IMR-90 (cell line): ENCODE measurements at regions not wholly inside any gene's neighbourhood (a gene's known extent, or its start where the extent isn't known, plus 50 kb on each side); places are given as distances from the start of the nearest gene placed in this dataset.

Experiments used
- ATAC-seq: fragments of 200-7000 bp; cut with Tn5 transposase; 2 replicates; pipeline ENCODE4 v1.9.1; 2020; ENCODE audit warnings: low read depth, mild to moderate bottlenecking, moderate library complexity
- BruUV-seq: library from RNA; stranded (reverse); fragments of 400-500 nt; replicated peaks from 2 replicates; lab custom pipeline; 2021; lab: Mats Ljungman, UMichigan
- CTCF ChIA-PET: fragments of 300-600 bp; formaldehyde crosslinking; extraction: SDS; loops from one replicate; lab custom pipeline; 2021; ENCODE audit warnings: antibody characterized with exemption; lab: Yijun Ruan, JAX
- POLR2A ChIA-PET: fragments of 300-600 bp; sonication (Branson Sonifier 250); formaldehyde crosslinking; loops from one replicate; lab custom pipeline; 2022; ENCODE audit warnings: antibody characterized with exemption; ENCODE audit not compliant: unreplicated experiment; lab: Charles Lee
- DNase-seq: peaks from one replicate; pipeline ENCODE4 v3.0.0; 2013
- H2AFZ ChIP-seq: replicated peaks from 2 replicates; pipeline ENCODE3; 2013; ENCODE audit warnings: low read length, mild to moderate bottlenecking; ENCODE audit not compliant: poor library complexity
- H2AK5ac ChIP-seq: 2 replicates; pipeline ENCODE4 v1.6.1; 2013; ENCODE audit warnings: low read depth, low read length, inconsistent platforms
- H2AK9ac ChIP-seq: replicated peaks from 2 replicates; pipeline ENCODE3; 2013; ENCODE audit warnings: mild to moderate bottlenecking, low read depth, low read length, moderate library complexity; ENCODE audit not compliant: poor library complexity
- H2BK120ac ChIP-seq: 2 replicates; pipeline ENCODE4 v1.6.1; 2013; ENCODE audit warnings: low read depth, low read length, inconsistent platforms
- H2BK15ac ChIP-seq: 3 replicates; pipeline ENCODE4 v1.6.1; 2013; ENCODE audit warnings: low read depth, low read length, inconsistent platforms
- H2BK20ac ChIP-seq: 2 replicates; pipeline ENCODE4 v1.6.1; 2013; ENCODE audit warnings: low read depth, mild to moderate bottlenecking, inconsistent platforms, low read length, moderate library complexity
- H2BK5ac ChIP-seq: 2 replicates; pipeline ENCODE4 v1.6.1; 2013; ENCODE audit warnings: mild to moderate bottlenecking, low read depth, low read length, inconsistent platforms; ENCODE audit not compliant: poor library complexity, severe bottlenecking
- H3K14ac ChIP-seq: replicated peaks from 2 replicates; pipeline ENCODE4 v1.6.1; 2013; ENCODE audit warnings: low read depth, low read length, inconsistent platforms
- H3K18ac ChIP-seq: 2 replicates; pipeline ENCODE4 v1.6.1; 2013; ENCODE audit warnings: low read depth, low read length, control low read depth
- H3K23ac ChIP-seq: 2 replicates; pipeline ENCODE4 v1.6.1; 2013; ENCODE audit warnings: low read depth, low read length, inconsistent platforms
- H3K27ac ChIP-seq: 2 replicates; pipeline ENCODE4 v1.5.1; 2013; ENCODE audit warnings: mild to moderate bottlenecking, control low read depth, low read length; ENCODE audit not compliant: insufficient read depth
- H3K27me3 ChIP-seq: 2 replicates; pipeline ENCODE4 v1.6.1; 2013; ENCODE audit warnings: low read length; ENCODE audit not compliant: control insufficient read depth, insufficient read depth
- H3K36me3 ChIP-seq: 2 replicates; pipeline ENCODE4 v1.6.1; 2013; ENCODE audit warnings: low read length, mixed read lengths; ENCODE audit not compliant: control insufficient read depth, insufficient read depth
- H3K4ac ChIP-seq: 2 replicates; pipeline ENCODE4 v1.6.1; 2013; ENCODE audit warnings: low read depth, low read length, inconsistent platforms
- H3K4me1 ChIP-seq: 2 replicates; pipeline ENCODE4 v1.6.1; 2013; ENCODE audit warnings: low read length, mixed read lengths; ENCODE audit not compliant: control insufficient read depth, insufficient read depth
- H3K4me2 ChIP-seq: 2 replicates; pipeline ENCODE4 v1.6.1; 2013; ENCODE audit warnings: low read depth, mild to moderate bottlenecking, control low read depth, low read length, moderate library complexity
- H3K4me3 ChIP-seq: 2 replicates; pipeline ENCODE4 v1.5.1; 2013; ENCODE audit warnings: low read depth, mild to moderate bottlenecking, control low read depth, low read length, moderate library complexity; ENCODE audit not compliant: insufficient read depth
- H3K56ac ChIP-seq: 2 replicates; pipeline ENCODE4 v1.6.1; 2013; ENCODE audit warnings: low read length, inconsistent platforms; ENCODE audit not compliant: insufficient read depth; ENCODE audit errors: extremely low read depth
- H3K79me1 ChIP-seq, 2 experiments: 2 replicates each; pipeline ENCODE4 v1.6.1; 2013; ENCODE audit warnings: low read length in 2 of 2, inconsistent platforms in 1 of 2, low read depth in 1 of 2
- H3K9ac ChIP-seq: 2 replicates; pipeline ENCODE4 v1.6.1; 2013; ENCODE audit warnings: low read depth, low read length, control low read depth
- H3K9me1 ChIP-seq: 2 replicates; pipeline ENCODE4 v1.6.1; 2013; ENCODE audit warnings: low read length, inconsistent platforms; ENCODE audit not compliant: insufficient read depth
- H3K9me3 ChIP-seq: 2 replicates; pipeline ENCODE4 v1.6.1; 2013; ENCODE audit warnings: low read length; ENCODE audit not compliant: control insufficient read depth, insufficient read depth
- H4K20me1 ChIP-seq: 2 replicates; pipeline ENCODE4 v1.6.1; 2013; ENCODE audit warnings: low read length, inconsistent platforms; ENCODE audit not compliant: insufficient read depth
- H4K5ac ChIP-seq: 2 replicates; pipeline ENCODE4 v1.6.1; 2013; ENCODE audit warnings: mild to moderate bottlenecking, low read depth, low read length, control low read depth
- H4K8ac ChIP-seq, 2 experiments: 2 replicates each; pipeline ENCODE4 v1.6.1; 2013; ENCODE audit warnings: low read depth in 2 of 2, low read length in 2 of 2, control low read depth in 1 of 2, inconsistent platforms in 1 of 2
- H4K91ac ChIP-seq: 2 replicates; pipeline ENCODE4 v1.6.1; 2013; ENCODE audit warnings: low read depth, low read length, inconsistent platforms; ENCODE audit not compliant: insufficient read depth
- BHLHE40 ChIP-seq: fragments of 150-350 bp; IDR thresholded peaks from 2 replicates; pipeline ENCODE4 v1.6.1; 2016; ENCODE audit warnings: mild to moderate bottlenecking, low read depth, low read length
- CHD1 ChIP-seq: IDR thresholded peaks from 2 replicates; pipeline ENCODE4 v1.6.1; 2012; ENCODE audit warnings: low read depth, low read length, improper control_type of control experiment
- FOS ChIP-seq: fragments of 150-350 bp; IDR thresholded peaks from 2 replicates; pipeline ENCODE4 v1.6.1; 2016; ENCODE audit warnings: low read depth, low read length
- MAFK ChIP-seq: IDR thresholded peaks from 2 replicates; pipeline ENCODE4 v1.6.1; 2012; ENCODE audit warnings: low read depth, low read length, improper control_type of control experiment
- MAZ ChIP-seq: IDR thresholded peaks from 2 replicates; pipeline ENCODE4 v1.6.1; 2012; ENCODE audit warnings: low read depth, mild to moderate bottlenecking, low read length, improper control_type of control experiment, moderate library complexity, borderline replicate concordance
- MXI1 ChIP-seq: IDR thresholded peaks from 2 replicates; pipeline ENCODE4 v1.6.1; 2012; ENCODE audit warnings: low read depth, mild to moderate bottlenecking, low read length, moderate library complexity, borderline replicate concordance
- NFE2L2 ChIP-seq: fragments of 150-350 bp; IDR thresholded peaks from 2 replicates; pipeline ENCODE4 v1.6.1; 2016; ENCODE audit warnings: low read depth, mild to moderate bottlenecking, low read length
- WGBS, 2 experiments: methylation state at CpG; one replicate each; pipeline versions ENCODE4 v1.1.5 to v1.1.7; 2013; ENCODE audit warnings: missing lambda C conversion rate in 2 of 2; ENCODE audit not compliant: insufficient read length in 1 of 2; ENCODE audit errors: extremely low coverage in 2 of 2; 5-methylcytosine and 5-hydroxymethylcytosine counted together
- dilution Hi-C: fragments of 300-500 bp; cut with HindIII; formaldehyde crosslinking; loops from one replicate; pipeline ENCODE4 v1.14.3; 2018; ENCODE audit warnings: low sequenced_read_pairs; ENCODE audit not compliant: unreplicated experiment
- in situ Hi-C: fragments of 300-500 bp; cut with MboI; formaldehyde crosslinking; loops from 3 replicates; pipeline ENCODE4 v1.14.3; 2019; ENCODE audit warnings: low sequenced_read_pairs, inconsistent platforms, mixed read lengths
- intact Hi-C: fragments of 100-400 bp; cut with micrococcal nuclease; formaldehyde crosslinking; loops from 2 replicates; pipeline ENCODE4 v1.10.0; 2022
- TF ChIP-seq, protein P1 (sequence below): fragments of 150-350 bp; IDR thresholded peaks from 2 replicates; pipeline ENCODE4 v1.6.1; 2016; ENCODE audit warnings: low read depth, mild to moderate bottlenecking, low read length, moderate library complexity, borderline replicate concordance
- TF ChIP-seq, protein P2 (sequence below): conservative IDR thresholded peaks from 2 replicates; pipeline ENCODE4 v1.5.1; 2012; ENCODE audit warnings: mild to moderate bottlenecking, low read depth, low read length, improper control_type of control experiment
- TF ChIP-seq, protein P3 (sequence below): fragments of 150-350 bp; IDR thresholded peaks from 2 replicates; pipeline ENCODE4 v1.6.1; 2017; ENCODE audit warnings: mild to moderate bottlenecking, antibody characterized with exemption, low read length, low read depth

DNA sequence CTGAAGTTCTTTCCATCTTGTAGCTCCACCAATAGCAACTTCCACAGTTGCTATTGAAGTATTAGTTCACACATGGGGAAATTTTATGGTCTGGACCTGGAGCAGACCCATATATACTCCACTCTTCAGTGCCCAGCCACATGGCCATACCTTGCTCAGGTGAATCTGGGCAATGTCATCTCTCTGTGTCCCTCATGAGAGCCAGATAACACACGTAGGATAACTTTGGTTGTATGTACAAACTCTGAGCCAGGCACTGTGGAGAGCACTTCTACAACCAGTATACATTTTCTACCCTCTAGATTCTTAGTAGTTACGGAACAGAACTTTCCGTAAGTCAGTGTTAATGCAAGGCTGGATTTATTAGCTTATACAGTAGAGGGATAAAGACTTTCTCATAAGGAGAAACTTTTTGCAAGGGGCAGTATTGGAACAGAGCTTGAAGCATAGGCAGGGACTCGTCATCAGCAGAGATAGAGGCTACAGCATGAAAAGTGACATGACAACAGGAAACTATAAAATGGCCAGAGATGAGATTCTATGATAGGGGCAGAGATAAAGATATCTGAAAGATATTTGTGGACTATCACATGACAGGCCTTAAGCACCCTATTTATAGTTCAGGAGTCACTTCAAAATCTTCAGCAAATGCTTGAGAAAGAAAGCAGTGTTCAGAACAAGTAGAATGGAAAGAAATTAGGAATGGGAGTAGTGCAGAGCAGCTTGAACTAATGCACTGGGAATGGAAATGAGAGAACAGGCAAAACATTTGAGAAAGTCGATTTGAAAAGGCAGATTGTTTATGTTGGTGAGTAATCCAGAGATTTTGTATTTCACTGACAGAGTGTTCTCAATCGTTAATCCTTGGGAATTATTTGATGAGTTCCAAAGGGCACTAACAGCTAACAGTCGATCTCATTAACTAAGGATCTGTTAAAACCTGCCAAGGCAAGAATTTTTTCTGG is 481.8 kb downstream of the USP25 start:
- CTCF ChIA-PET: no interaction called here
- Histone ChIP-seq H3K4ac (no peak overlapping the region), H3K9me3 (no peaks in the 10 kb centered on the region), H2BK20ac (no peak overlapping the region), H3K56ac (no peak overlapping the region), H2BK15ac (no peak overlapping the region), H2AFZ (no peak overlapping the region), H3K9me1 (no peaks in the 10 kb centered on the region), H3K79me1 (no peaks in the 10 kb centered on the region), H3K27ac (no peak overlapping the region), H4K8ac (no peak overlapping the region), H3K4me1 (no peaks in the 10 kb centered on the region), H3K4me2 (no peak overlapping the region), H2AK5ac (no peak overlapping the region), H3K27me3 (no peaks in the 10 kb centered on the region), H4K5ac (no peak overlapping the region), H2BK120ac (no peak overlapping the region), H3K18ac (no peak overlapping the region), H3K4me3 (no peak overlapping the region), H3K9ac (no peak overlapping the region), H4K20me1 (no peaks in the 10 kb centered on the region), H2BK5ac (no peak overlapping the region), H3K23ac (no peak overlapping the region), H3K36me3 (no peaks in the 10 kb centered on the region), H3K14ac (no peak overlapping the region), H4K91ac (no peak overlapping the region), H2AK9ac (no peak overlapping the region)
- DNase-seq: peak; percentile 1
- intact Hi-C loops: no loop called here
- in situ Hi-C loops: no loop called here
- no peak; the same call in 1 of the 2 replicates for ATAC-seq
- dilution Hi-C loops: no loop called here
- no TSS peak for BruUV-seq
- POLR2A ChIA-PET: no interaction called here
- TF ChIP-seq MAFK: no peak
- TF ChIP-seq NFE2L2: no peak
- TF ChIP-seq, protein P1, sequence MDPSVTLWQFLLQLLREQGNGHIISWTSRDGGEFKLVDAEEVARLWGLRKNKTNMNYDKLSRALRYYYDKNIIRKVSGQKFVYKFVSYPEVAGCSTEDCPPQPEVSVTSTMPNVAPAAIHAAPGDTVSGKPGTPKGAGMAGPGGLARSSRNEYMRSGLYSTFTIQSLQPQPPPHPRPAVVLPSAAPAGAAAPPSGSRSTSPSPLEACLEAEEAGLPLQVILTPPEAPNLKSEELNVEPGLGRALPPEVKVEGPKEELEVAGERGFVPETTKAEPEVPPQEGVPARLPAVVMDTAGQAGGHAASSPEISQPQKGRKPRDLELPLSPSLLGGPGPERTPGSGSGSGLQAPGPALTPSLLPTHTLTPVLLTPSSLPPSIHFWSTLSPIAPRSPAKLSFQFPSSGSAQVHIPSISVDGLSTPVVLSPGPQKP: no peak
- TF ChIP-seq MXI1: no peak
- TF ChIP-seq MAZ: no peak
- TF ChIP-seq BHLHE40: no peak
- TF ChIP-seq, protein P2, sequence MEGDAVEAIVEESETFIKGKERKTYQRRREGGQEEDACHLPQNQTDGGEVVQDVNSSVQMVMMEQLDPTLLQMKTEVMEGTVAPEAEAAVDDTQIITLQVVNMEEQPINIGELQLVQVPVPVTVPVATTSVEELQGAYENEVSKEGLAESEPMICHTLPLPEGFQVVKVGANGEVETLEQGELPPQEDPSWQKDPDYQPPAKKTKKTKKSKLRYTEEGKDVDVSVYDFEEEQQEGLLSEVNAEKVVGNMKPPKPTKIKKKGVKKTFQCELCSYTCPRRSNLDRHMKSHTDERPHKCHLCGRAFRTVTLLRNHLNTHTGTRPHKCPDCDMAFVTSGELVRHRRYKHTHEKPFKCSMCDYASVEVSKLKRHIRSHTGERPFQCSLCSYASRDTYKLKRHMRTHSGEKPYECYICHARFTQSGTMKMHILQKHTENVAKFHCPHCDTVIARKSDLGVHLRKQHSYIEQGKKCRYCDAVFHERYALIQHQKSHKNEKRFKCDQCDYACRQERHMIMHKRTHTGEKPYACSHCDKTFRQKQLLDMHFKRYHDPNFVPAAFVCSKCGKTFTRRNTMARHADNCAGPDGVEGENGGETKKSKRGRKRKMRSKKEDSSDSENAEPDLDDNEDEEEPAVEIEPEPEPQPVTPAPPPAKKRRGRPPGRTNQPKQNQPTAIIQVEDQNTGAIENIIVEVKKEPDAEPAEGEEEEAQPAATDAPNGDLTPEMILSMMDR: no peak
- TF ChIP-seq, protein P3, sequence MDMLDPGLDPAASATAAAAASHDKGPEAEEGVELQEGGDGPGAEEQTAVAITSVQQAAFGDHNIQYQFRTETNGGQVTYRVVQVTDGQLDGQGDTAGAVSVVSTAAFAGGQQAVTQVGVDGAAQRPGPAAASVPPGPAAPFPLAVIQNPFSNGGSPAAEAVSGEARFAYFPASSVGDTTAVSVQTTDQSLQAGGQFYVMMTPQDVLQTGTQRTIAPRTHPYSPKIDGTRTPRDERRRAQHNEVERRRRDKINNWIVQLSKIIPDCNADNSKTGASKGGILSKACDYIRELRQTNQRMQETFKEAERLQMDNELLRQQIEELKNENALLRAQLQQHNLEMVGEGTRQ: no peak
- no peak for TF ChIP-seq FOS
- TF ChIP-seq CHD1: no peak
- WGBS, 2 experiments: 44% methylated on average over 3 of the region's 7 CpGs; no CpG with 5 or more reads in 1 of the 2 experiments
